Upper lobe of right lung (tissue), 1 donor: ENCODE measurements at regions not wholly inside any gene's neighbourhood (a gene's known extent, or its start where the extent isn't known, plus 50 kb on each side); places are given as distances from the start of the nearest gene placed in this dataset.
"Not testable (repeated sequence)": the region's sequence is repeated elsewhere in the genome, so short reads cannot be mapped to it uniquely, and the experiment has no call there.

Experiments used
- ATAC-seq: fragments of 200-7000 bp; cut with Tn5 transposase; one replicate; pipeline ENCODE4 v1.9.1; 2020; ENCODE audit warnings: mild to moderate bottlenecking, moderate library complexity
- DNase-seq: peaks from one replicate; pipeline ENCODE4 v3.0.0-alpha.2; 2020
- H3K27ac ChIP-seq: fragments of 200-600 bp; one replicate; pipeline ENCODE4 v1.8.0; 2022
- H3K27me3 ChIP-seq: fragments of 200-600 bp; one replicate; pipeline ENCODE4 v1.8.0; 2022; ENCODE audit warnings: mild to moderate bottlenecking
- H3K36me3 ChIP-seq: fragments of 200-600 bp; one replicate; pipeline ENCODE4 v1.8.0; 2022
- H3K4me1 ChIP-seq: fragments of 200-600 bp; one replicate; pipeline ENCODE4 v1.8.0; 2022
- H3K4me3 ChIP-seq: fragments of 200-600 bp; one replicate; pipeline ENCODE4 v1.8.0; 2022; ENCODE audit warnings: mild to moderate bottlenecking
- H3K9me3 ChIP-seq: fragments of 200-600 bp; one replicate; pipeline ENCODE4 v1.8.0; 2022
- intact Hi-C: fragments of 100-400 bp; cut with DNase I; formaldehyde crosslinking; loops from one replicate; pipeline ENCODE4 v1.11.0; 2022
- TF ChIP-seq, protein P1 (sequence below): fragments of 200-600 bp; IDR thresholded peaks from one replicate; pipeline ENCODE4 v1.8.0; 2022; ENCODE audit warnings: antibody characterized with exemption
- donor health status: DM: no; HTN: yes; CAD: no; lungs with severe emphysema.

DNA sequence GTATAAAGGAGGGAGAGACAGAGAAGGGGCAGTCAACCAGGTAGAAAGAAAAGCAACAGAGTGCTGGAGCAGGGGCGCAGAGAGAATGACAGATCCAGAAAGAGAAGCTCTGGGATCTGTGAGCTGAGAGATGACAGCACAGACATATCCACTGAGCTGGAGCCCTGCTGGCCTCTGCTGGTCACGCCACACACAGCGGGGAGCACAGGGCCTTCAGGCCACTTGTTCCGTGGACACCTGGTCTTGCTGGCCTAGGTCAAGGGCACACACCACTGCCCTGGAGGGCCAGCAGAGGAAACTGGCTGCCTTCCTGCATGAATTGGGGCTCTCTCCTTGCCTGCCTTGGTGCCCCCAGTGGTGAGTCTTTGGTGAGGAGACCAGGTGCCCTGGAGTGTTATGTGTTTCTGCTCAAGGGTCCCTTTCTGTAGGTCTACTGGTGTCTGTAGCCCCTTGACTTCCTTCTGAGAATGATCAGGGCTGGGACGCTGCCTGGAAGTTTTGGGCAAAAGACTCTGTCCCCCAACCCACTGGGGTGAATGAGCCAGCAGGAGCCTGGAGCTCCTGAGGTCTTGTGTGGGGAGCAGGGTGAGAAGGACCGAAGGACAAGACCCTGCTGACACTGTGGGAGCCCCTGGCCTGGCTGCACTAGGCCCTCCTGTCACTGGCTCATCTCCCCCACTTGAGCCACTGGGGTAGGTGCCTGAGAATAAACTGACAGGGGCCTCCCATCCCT is 59.2 kb upstream of the ADAMTS2 start:
- H3K4me3 ChIP-seq = no peak overlapping the region
- no peak for DNase-seq
- ATAC-seq = peak; percentile 17
- intact Hi-C loops = no loop called here
- H3K9me3 ChIP-seq = peaks cover 6% of the 10 kb centered on the region
- H3K27ac ChIP-seq = no peak overlapping the region
- TF ChIP-seq, protein P1, sequence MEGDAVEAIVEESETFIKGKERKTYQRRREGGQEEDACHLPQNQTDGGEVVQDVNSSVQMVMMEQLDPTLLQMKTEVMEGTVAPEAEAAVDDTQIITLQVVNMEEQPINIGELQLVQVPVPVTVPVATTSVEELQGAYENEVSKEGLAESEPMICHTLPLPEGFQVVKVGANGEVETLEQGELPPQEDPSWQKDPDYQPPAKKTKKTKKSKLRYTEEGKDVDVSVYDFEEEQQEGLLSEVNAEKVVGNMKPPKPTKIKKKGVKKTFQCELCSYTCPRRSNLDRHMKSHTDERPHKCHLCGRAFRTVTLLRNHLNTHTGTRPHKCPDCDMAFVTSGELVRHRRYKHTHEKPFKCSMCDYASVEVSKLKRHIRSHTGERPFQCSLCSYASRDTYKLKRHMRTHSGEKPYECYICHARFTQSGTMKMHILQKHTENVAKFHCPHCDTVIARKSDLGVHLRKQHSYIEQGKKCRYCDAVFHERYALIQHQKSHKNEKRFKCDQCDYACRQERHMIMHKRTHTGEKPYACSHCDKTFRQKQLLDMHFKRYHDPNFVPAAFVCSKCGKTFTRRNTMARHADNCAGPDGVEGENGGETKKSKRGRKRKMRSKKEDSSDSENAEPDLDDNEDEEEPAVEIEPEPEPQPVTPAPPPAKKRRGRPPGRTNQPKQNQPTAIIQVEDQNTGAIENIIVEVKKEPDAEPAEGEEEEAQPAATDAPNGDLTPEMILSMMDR = peak; percentile 23
- no peaks in the 10 kb centered on the region for H3K36me3 ChIP-seq
- no peaks in the 10 kb centered on the region for H3K4me1 ChIP-seq
- no peaks in the 10 kb centered on the region for H3K27me3 ChIP-seq

DNA sequence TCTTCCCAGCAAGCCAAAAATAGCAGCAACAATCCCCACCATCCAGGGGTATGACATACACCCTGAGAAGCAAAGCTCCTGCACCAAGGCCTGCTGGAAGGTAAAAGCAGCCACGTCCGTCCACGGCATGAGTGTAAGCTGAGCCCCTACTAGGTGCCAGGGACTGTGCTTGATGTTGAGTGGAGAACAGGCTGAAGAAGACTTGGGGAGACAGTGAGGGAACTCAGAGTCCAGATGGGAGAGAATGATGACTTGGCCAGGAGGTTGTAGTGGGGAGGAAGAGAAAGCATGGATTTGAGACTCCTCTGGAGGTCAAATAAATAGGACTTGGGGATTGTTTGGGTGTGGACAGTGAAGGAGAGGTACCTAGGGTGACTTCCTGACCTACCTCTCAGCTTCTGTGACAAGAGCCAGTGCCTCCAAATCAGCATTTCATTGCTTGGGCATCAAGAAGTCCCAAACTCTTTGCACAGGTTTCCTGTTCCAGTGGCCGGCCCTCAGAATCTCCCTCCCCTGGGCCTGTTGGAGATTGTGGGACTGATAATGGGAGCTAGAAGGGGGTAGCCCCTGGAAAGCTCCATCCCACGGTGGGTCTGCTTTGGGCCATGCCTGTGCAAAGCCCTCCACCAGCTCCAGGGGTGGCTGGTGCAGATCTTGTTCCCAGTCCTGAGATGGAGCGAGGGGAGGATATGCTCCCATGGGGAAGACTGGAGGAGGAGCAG is 58.3 kb upstream of the ADAMTS2 start:
- H3K4me1 ChIP-seq = no peaks in the 10 kb centered on the region
- intact Hi-C loops = no loop called here
- H3K9me3 ChIP-seq = peaks cover 10% of the 10 kb centered on the region
- no peak overlapping the region for H3K4me3 ChIP-seq
- H3K27ac ChIP-seq = no peak overlapping the region
- no peak for ATAC-seq
- no peak for DNase-seq
- no peaks in the 10 kb centered on the region for H3K27me3 ChIP-seq
- H3K36me3 ChIP-seq = no peaks in the 10 kb centered on the region
- TF ChIP-seq, protein P1 = no peak

DNA sequence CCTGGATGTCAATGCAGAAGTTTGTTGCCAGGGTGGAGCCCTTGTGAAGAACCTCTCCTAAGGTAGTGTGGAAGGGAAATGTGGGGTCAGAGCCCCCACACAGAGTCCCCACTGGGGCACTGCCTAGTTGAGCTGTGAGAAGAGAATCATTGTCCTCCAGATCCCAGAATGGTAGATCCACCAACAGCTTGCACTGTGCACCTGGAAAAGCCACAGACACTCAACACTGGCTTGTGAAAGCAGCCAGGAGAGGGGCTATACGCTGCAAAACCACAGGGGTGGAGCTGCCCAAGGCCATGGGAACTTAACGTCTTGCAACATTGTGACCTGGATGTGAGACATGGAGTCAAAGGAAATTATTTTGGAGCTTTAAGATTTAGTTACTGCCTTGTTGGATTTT is 55.2 kb upstream of the ADAMTS2 start:
- H3K4me1 ChIP-seq, DNase-seq, H3K27me3 ChIP-seq, intact Hi-C loops, H3K4me3 ChIP-seq, H3K36me3 ChIP-seq, H3K9me3 ChIP-seq, H3K27ac ChIP-seq, ATAC-seq: not testable (repeated sequence)

DNA sequence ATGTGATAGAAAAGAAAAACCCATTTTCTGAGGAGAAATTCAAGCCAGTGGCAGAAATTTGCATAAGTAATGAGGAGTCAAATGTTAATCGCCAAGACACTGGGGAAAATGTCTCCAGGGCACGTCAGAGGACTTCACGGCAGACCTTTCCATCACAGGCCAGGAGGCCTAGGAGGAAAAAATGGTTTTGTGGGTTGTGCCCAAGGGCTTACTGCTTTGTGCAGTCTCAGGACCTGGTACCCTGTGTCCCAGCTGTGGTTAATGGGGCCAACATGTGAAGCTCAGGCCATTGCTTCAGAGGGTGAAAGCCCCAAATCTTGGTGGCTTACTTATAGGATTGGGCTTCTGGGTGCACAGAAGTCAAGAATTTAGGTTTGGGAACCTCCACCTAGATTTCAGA is 54.8 kb upstream of the ADAMTS2 start:
- intact Hi-C loops = no loop called here
- TF ChIP-seq, protein P1 = no peak

DNA sequence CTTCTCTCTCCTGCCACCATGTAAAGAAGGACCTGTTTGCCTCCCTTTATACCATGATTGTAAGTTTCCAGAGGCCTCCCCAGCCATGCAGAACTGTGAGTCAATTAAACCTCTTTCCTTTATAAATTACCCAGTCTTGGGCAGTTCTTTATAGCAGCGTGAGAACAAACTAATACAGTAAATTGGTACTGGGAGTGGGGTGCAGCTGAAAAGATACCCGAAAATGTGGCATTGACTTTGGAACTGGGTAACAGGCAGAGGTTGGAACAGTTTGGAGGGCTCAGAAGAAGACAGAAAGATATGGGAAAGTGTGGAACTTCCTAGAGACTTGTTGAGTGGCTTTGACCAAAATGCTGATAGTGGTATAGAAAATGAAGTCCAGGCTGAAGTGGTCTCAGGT is 54.1 kb upstream of the ADAMTS2 start:
- intact Hi-C loops, ATAC-seq, H3K36me3 ChIP-seq, H3K9me3 ChIP-seq, H3K27ac ChIP-seq, H3K4me3 ChIP-seq, H3K27me3 ChIP-seq, H3K4me1 ChIP-seq, DNase-seq: not testable (repeated sequence)

More for the DNA sequence above, 54.8 kb upstream of the ADAMTS2 start:
- no peak overlapping the region for H3K4me3 ChIP-seq
- DNase-seq = no peak
- H3K4me1 ChIP-seq = no peaks in the 10 kb centered on the region
- H3K9me3 ChIP-seq = peaks cover 10% of the 10 kb centered on the region
- no peak for ATAC-seq
- H3K27ac ChIP-seq = no peak overlapping the region
- H3K36me3 ChIP-seq = no peaks in the 10 kb centered on the region
- no peaks in the 10 kb centered on the region for H3K27me3 ChIP-seq

DNA sequence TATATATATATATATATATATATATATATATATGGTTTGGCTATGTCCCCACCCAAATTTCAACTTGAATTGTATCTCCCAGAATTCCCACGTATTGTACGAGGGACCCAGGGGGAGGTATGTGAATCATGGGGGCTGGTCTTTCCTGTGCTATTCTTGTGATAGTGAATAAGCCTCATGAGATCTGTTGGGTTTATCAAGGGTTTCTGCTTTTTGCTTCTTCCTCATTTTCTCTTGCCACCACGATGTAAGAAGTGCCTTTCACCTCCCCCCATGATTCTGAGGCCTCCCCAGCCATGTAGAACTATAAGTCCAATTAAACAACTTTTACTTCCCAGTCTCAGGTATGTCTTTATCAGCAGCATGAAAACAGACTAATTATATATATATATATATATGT is 52.3 kb upstream of the ADAMTS2 start:
- Histone ChIP-seq H3K9me3 (peaks cover 10% of the 10 kb centered on the region), H3K4me1 (no peaks in the 10 kb centered on the region), H3K27ac (no peak overlapping the region), H3K36me3 (no peaks in the 10 kb centered on the region), H3K4me3 (no peak overlapping the region), H3K27me3 (no peaks in the 10 kb centered on the region)
- intact Hi-C loops = no loop called here
- DNase-seq = no peak
- TF ChIP-seq, protein P1 = no peak
- ATAC-seq = no peak
